CD4-positive, alpha-beta T cell treated with Interleukin-17A for 4 hours (primary cell): ENCODE measurements at regions not wholly inside any gene's neighbourhood (a gene's known extent, or its start where the extent isn't known, plus 50 kb on each side); places are given as distances from the start of the nearest gene placed in this dataset.
"Not testable (repeated sequence)": the region's sequence is repeated elsewhere in the genome, so short reads cannot be mapped to it uniquely, and the experiment has no call there.

Source experiments
- DNase-seq: peaks from one replicate; pipeline ENCODE4 v3.0.0-alpha.2; 2020; ENCODE audit warnings: mixed read lengths

DNA sequence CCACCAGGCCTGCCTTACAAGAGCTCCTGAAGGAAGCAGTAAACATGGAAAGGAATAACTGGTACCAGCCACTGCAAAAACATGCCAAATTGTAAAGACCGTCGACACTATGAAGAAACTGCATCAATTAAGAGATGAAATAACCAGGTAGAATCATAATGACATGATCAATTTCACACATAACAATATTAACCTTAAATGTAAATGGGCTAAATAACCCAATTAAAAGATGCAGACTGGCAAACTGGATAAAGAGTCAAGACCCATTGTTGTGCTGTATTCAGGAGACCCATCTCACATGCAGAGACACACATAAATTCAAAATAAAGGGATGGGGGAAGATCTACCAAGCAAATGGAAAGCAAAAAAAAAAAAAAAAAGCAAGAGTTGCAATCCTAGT is 179.0 kb upstream of the ETV3 start:
- DNase-seq, result not testable (repeated sequence)

DNA sequence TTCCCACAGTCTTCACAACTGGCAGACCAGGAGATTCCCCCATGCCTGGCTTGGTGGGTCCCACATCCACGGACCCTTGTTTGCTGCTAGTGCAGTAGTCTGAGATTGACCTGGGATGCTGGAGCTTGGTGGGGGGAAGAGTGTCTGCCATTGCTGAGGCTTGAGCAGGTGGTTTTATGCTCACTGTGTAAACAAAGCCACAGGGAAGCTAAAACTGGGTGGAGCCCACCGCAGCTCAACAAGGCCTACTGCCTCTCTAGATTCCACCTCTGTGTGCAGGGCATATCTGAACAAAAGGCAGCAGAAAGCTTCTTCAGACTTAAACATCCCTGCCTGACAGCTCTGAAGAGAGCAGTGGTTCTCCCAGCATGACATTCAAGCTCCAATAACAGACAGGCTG is 177.3 kb upstream of the ETV3 start:
- DNase-seq, result no peak

DNA sequence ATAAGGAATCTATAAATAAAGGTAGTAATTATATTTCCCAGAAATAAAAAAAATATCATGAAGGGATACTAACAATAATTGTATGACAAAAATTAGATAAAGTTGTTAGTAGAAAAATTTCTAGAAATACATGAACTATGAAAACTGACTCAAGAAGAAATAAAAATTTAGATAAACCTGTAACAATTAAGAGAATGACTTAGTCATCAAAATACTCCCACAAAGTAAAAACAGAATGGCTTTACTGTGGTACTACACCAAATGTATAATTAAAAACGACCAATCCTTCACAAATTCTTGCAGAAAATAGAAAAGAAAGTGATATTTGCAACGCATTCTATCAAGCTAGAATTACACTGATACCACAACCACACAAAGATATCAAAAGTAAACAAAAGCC is 176.2 kb upstream of the ETV3 start:
- no peak for DNase-seq

DNA sequence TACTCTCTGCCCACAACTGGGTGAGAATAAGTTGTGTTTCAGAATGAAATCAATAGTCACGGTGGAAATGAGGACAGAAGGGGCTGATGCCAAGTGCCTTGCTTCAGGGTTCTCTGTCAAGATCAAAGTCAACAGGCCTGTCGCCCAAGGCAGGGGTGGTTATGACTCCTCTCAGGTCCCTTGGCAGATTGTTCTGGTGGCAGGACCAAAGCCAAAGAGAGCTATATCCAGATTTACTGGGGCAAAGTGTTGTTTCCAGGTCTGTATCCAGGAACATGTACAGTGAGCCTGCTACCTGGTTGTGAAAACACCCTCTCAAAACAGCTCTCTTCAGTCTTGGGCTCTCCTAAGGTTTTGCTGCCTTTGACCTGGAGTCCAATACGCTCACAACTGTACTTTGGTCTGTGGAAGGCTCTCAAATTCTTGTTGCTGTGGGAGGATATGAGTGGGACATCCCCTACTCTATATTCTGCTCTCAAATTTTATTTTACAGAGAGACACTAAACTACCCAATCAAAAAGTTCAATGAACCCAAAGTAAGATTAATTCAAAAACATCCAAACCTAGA is 175.1 kb upstream of the ETV3 start:
- no peak for DNase-seq

DNA sequence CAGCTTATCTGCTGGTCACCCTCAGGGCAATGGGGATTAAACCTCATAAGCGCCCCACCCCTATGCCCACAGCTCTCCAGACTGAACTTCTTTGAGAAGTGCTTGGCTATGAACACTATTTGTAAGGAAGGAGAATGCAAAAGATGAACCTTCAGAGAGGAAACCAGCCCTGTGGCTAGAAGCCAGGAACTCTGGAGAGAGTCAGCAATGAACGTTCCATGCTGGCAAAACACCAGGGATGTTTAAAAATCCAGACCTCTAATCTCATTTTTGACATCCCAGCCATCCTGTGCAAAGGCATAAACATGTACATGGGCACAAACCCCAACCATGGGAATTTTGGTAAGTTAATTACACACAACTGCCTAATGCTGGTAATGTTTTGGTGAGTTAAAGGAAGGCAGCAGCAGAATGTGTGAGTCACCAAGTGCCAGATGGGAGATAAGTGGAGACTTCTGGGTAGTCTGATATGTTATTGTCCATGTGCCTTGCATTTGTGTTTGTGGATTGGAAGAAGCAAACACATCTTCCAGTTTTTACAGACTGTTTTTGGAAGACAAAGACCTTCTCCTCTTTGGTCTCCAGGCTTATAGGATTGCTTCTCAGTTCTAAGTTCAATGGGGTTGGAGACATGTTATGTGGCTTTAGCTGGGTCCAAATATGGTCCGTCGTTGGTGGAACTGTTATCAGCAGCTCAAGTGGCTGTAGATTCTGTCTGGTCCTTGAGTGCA is 174.1 kb upstream of the ETV3 start:
- DNase-seq, result no peak

DNA sequence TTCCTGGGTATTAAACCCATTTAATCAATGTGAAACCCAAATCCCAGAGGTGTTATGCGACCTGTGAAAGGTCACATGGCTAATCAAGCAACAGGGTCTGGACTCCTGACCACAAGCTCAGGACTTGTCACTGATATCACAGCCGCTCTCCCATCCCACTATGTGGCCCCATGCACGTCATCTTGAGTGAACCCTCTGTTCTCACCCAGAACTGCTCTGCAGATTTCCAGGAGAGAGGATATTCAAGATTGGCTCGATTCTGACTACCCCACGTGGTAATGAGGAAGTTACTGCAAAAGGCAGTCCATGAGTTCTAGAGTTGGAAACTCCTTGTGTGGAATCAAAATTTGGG is 173.5 kb upstream of the ETV3 start:
- no peak for DNase-seq

DNA sequence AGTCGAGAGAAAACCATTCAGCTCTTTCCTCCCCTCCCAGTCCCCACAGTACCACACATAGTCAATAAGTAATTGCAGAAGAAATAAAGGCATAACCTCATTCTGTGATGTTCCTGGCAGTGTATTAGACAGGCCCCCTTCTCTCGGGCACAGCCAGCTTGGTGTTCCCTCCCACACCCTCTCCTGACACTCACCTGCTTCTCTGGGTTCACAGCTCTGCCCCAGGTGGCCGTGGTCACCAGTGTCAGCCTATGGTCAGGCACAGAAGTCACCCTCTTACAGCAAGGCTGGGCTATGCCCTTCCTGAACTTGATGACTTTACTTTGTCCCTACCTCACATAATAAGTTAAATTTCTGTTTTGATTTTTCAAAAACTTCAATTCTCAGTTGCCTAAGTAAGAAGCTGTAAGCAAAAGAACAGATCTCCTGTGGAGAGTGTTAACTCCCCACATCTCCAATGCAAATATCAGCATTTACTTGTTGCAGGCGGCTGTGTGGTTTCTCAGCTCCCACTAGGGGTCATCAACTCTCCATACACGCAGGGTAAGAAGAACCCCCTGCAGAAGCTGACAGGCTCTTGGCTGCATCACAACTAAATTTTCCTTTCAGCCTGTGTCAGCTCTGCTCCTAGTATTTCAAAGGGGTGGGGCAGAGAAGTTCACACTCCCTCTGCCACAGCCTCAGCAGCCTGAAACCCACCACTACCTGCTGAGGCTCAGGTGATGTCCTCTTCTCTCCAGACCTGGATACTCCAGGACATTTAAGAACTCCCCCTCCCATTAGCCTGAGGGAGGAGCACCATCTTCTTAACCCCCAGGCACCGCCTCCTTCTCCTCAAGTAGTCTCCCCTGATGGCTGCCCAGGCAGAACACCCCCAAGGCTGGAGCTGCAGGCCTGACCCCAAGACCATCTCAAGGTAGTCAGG is 172.9 kb upstream of the ETV3 start:
- not testable (repeated sequence) for DNase-seq

DNA sequence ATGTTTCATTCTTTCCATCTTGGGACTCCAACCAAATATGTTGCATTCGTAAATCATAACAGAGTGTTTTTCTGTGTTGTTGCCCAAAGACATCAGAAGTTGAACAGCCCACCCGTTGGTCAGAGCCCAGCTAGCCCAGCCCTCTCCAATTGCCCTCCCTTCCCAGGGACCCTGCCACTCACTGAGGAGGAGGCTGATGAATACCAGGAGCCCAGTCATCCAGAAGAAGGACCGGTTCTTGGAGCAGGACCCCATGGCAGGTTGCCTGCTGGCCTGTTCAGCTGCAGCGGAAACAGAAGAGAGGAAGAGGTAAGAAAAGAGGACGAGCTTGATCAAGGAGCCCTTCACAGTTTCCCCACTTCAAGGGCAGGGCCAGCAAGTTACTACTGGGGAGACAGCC is 172.2 kb upstream of the ETV3 start:
- DNase-seq, result no peak

DNA sequence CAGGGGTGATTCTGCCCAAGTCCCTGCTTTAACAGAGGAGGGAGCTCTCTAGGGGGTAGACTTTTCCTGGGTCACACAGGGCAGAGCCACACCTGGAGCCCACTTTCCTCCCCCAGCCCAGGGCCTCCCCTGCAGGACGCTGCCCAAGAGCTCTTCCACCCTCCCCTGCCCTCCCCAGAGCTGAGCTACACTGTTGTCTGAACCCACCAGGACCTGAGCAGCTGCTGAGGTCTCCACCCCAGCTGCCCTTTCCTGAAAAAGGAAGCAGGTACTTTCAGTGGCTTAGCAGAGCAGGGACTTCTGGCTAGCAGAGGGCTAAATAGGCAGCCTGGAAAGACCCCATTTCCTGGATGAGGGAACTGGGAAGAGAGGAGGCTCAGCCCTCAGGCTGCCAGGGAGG is 169.3 kb upstream of the ETV3 start:
- no peak for DNase-seq

DNA sequence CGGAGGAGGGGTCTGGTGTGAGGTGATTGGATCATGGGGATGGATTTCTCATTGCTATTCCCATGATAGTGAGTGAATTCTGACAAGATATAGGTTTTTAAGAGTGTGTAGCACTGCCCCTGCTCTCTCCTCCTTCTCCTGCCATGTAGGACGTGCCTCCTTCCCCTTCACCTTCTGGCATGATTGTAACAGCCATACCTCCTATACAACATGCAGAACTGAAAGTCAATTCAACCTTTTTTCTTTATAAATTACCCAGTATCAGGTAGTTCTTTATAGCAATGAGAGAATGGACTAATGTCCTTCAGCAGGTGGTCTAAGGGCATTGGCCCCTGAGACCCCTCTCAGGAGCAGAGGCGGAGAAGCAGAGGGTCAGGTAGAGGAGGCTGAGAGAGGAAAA is 168.7 kb upstream of the ETV3 start:
- DNase-seq, result no peak

DNA sequence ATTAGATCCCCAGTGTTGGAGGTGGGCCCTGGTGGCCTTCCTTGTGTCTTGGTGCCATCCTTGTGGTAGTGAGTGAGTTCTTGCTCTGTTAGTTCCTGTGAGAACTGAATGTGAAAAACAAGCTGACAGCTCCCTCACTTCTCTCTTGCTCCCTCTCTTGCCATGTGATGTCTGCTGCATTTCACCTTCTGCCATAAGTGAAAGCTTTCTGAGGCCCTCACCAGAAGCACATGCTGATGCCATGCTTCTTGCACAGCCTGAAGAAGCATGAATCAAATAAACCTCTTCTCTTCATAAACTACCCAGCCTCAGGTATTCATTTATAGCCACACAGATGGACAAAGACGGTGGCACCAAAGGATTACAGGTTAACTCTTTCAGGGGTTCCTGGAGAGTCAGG is 166.1 kb upstream of the ETV3 start:
- DNase-seq, result no peak

DNA sequence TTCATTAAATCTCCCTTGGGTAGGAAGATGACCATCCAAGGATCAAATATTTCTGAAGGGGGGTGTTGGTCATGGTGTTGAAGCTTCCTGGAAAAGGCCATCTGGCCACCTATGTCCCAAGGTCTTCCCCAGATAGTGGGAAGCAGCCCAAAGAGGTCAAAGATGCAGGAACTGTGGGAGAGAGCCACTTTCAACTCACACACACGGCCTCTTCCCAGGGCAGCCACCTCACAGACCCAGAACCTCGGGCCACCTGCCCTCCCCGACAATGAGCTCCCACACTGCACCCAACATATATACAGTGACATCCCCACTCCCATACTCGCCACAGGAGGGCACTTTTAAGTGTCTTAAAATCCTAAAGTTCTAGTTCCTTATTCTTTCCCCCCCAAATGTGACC is 164.5 kb upstream of the ETV3 start:
- DNase-seq, result no peak

DNA sequence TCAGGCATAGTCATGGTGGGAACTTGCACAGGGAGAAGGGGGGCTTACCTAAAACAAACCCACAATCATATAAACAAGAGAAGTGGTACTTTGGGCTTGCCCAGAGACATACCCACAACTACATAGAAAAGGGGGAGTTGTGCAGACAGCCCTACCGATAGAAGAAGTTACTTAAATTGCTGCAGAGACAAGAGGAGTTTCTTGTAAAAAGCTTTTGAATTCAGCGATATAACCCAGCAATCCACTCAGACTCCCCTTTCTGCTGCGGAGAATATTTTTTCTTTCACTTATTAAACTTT is 164.0 kb upstream of the ETV3 start:
- DNase-seq, result no peak

DNA sequence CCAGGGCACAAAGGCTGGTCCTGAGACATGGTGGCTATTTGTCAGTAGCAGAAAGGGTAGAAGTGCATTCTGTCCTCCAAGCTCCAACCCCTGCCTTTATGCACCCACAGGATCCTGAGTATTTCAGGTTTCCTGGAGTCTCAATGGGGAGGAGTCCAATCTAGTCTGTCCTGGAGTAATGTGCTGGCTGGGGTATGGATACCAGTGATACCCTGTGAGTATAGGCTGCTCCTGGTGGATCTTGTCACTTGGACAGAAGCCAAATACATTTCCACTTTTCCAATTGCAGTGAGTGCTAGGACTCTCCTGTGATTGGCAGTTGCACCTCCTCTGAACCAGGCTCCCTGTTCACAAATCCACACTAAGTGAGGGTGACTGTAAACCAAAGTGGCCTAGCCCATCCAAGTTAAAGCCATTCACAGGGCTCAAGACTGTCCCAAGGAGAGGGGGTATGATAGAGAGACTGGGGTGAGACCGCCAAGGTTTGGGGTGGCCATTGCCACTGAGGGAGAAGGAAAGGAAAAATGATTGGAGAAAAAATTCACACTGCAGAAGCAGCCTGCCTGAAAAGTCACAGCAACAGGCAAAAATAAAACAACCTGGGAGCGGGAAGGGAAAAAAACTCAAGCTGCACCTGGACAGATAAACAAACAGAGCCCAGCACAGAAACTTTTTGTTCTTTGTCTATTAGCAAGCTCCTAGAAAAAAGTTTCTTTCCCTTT is 163.4 kb upstream of the ETV3 start:
- no peak for DNase-seq

DNA sequence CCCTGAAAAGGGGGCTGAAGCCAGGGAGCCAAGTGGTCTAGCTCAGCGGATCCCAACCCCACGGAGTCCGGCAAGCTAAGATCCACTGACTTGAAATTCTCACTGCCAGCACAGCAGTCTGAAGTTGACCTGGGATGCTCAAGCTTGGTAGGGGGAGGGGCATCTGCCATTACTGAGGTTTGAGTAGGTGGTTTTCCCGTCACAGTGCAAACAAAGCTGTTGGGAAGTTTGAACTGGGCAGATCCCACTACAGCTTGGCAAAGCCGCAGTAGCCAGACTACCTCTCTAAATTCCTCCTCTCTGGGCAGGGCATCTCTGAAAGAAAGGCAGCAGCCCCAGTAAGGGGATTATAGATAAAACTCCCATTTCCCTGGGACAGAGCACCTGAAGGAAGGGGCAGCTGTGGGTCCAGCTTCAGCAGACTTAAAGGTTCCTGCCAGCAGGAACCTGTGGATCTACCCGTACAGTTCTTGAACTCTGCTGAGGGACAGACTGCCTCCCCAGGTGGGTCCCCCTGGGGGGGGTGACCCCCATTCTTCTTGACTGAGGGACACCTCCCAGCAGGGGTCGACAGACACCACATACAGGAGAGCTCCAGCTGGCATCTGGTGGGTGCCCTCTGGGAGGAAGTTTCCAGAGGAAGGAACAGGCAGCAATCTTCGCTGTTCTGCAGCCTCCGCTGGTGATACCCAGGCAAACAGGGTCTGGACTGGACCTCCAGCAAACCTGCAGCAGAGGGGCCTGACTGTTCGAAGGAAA is 156.4 kb upstream of the ETV3 start:
- DNase-seq, result not testable (repeated sequence)

DNA sequence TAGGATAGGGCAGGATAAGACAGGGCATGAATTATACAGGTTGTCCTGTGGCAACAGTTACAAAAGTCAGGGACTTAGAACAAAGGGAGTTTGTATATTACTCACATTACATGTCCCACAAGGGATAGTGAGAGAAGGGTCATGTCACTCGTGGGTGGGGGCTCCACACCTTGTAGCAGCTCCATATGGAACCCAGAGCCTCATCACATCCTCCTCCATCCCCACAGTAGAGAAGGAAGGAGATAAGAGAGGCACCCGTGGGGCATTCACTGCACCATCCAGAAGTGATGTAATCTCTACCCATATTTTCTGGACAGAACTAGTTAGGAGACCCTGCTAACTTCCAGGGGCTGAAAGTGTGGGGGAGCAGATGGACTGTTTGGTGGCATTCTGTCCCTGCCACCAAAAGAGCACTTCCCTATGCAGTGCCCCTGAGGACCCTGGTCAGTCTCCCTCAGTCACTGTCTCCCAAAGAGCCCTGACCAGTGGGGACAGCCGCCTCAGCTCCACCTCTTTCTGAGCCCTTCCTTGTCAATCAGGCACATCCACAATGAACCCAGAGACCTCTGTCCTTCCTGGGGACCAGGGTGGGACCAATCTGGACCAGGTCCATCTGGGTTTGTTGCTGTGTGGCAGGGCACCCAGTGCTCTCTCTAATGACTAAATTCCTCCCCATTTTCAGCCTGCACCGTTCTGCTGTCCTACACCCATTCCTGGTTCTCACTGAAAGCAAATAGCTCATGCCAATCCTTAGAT is 154.8 kb upstream of the ETV3 start:
- no peak for DNase-seq

DNA sequence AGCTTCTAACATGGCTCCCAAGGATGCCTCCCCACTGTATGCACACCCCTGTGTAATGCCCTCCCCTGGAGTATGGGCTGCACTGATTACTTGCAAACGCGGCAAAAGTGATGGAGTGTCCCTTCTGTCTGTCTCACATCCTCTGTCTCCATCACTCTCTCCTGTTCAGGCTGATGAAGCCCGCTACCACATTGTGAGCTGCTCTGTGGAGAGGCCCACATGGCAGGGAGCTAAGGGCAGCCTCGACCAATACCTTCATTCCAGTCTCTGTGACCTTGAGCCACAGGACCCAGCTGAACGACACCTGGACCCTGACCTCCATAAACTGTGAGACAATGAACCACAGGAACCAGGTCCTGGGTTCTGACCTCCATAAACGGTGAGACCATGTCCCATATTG is 154.1 kb upstream of the ETV3 start:
- no peak for DNase-seq

DNA sequence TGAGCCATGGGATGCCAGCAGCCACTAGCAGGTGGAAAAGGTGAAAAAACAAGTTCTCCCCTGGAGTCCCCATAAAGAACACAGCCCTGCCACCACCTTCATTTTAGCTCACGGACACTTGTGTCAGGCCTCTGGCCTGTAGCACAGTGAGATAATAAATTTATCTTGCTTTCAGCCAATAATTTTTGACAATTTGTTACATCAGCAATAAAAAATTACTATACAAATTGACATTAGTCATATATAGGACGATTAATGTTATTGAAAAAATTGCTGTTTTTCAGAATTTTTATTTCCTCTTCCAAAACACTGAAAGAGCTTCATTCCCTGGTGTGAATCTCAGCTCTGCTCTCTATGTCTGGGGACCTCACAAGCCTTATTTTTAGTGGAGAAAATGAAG is 152.9 kb upstream of the ETV3 start:
- no peak for DNase-seq

DNA sequence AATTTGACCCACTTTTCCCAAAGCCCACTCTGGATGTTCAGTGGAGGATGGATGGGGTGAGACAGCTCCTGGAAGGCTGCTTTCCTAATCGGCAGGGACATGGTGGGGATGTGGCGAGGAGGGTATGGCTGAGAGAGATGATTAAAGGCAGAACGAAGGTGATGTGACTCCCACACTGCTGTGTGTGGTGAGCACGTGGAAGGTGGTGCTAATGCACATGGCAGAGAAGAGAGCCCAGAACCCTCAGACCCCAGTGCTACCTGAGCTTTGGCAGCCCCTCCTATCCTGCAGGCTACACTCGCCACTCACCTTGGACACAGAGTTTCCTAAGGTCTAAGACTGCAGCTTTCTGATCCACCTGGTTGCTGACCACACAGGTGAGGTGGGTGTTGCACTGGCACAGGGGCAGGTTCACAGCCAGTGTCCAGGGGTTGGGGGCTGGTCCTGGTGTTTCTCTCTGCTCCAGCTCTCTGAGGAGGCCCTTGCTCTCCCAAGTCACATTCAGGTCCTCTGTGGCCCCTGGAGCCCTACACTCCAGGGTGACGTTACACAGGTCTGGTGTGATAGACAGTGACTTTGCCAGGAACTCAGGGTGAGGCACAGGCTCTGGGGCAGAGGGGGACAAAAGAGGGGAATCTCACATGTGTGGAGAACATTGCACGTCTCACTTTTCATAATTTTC is 151.4 kb upstream of the ETV3 start:
- DNase-seq, result no peak

DNA sequence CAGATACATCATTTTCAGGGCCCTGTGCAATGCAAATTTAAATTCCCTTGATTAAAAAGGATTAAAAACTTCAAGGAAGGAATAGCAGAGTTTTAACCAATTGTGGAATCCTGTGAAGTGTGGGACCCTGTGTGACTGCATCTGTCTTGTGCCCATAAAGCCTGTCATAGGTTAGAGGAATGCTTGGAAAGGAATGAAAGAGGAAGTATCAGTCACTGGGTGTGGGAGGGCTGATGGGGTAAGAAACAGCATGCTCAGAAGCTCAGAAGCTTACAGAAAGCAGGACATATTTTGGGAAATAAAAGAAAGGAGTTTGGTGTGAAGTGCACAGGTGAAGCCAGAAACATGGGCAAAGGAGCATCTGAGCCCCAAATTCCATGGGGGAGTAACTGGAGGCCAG is 150.8 kb upstream of the ETV3 start:
- no peak for DNase-seq

DNA sequence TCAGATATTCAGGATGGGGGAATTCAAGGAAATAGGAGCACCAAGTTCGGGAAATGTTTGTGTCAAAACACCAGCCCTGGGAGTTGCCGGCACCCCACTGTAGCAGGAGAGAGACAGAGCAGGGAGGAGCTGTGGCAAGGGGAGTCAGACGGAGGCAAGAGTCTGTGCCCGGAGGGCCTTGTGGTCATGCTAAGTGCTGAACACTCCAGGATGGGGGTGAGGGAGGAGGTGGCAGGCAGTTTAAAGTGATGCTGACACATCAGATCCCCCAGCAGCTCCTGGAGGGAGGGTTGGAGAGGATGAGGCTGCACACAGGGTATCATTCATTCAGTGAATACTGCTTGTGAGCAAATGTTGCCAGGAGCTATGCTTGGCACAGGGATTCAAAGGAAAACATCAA is 150.3 kb upstream of the ETV3 start:
- no peak for DNase-seq

DNA sequence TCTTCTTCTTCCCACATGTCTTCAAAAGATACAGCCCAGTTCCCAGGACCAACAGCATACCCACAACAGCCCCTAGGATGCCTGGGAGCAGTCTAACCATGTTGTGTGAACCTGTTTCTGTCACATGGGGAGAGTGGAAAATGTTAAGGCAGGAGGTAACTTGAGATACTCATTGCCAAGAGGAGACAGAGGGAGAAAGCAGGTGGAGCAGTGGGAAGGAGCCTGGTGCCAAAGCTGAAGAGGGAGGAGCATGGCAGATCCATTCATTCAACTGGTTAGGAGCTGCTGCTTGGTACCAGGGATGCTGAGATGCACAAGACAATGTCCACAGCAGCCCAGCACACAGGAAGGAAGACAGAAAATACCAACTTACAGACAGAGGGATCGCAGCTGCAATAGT is 149.8 kb upstream of the ETV3 start:
- DNase-seq, result no peak
